NCI-H226 (cell line): ENCODE measurements at regions not wholly inside any gene's neighbourhood (a gene's known extent, or its start where the extent isn't known, plus 50 kb on each side); places are given as distances from the start of the nearest gene placed in this dataset.
A peak's percentile ranks its signal among the peaks of the same experiment; 100 is the strongest.

Experiments used
- DNase-seq: peaks from one replicate; pipeline ENCODE4 v3.0.0-alpha.2; 2015

DNA sequence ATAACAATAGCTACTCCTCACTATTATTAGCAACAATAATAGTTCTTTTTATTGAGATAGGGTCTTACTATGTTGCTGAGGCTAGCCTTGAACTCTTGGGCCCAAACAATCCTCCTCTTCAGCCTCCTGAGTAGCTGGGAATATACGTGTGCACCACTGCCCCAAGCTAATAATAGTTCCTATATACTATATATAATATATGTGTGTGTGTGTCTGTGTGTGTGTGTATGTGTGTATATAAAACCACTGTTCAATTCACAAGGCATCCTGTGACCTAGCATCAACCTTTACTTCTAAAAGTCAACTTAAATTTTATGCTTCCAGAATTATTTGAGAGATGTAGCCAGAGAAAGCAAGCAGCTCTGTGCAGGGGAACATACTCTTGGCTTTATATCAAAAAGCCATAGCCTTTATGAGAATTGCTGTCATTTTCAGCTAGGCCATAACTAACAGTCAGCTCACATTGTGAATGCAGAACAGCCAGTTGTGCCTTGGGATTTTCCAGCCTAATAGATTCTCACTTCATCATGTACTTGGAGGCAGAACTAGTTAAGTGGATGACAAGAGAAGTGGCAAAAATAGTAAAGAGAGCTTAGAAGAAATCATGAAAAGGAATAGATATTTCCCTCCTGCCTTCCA lies 665.5 kb downstream of the NYAP2 start:
- DNase-seq, result no peak

DNA sequence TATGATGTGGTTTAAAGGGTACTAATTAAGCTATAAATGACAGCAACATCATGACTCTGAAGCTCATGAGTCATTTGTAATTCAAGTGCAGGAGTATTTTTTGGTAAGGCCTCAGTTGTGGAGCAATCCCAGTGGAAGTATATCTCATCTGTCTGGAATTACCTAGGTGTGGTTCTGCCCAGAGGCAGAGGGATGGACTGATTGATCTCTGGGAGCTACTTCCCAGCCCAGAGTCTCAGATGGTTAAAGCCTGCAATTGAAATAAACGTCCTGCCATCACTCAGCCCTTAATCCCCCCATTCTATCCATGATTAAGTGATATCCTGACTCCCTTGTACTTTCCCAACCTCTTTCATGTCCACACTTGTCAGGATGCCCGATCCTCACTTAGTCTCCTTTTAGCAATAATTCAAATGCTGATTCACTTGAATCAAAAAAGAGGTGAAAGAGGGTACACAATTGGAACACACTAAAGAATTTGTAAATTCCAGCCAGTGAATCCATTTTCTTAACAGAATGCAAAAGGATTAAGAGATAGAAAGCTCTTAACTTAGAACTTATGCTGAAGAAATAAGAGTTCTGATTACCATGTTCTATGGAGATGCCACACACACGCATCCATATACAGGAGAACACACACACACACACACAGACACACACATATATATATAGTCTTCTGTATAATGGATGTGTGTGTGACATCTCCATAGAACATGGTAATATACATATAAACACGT lies 664.4 kb downstream of the NYAP2 start:
- DNase-seq, result peak; percentile 86

- DNase-seq, result no peak
Measured at GRCh38 chr2:226059961-226060627, 660.6 kb downstream of the NYAP2 start.

DNA sequence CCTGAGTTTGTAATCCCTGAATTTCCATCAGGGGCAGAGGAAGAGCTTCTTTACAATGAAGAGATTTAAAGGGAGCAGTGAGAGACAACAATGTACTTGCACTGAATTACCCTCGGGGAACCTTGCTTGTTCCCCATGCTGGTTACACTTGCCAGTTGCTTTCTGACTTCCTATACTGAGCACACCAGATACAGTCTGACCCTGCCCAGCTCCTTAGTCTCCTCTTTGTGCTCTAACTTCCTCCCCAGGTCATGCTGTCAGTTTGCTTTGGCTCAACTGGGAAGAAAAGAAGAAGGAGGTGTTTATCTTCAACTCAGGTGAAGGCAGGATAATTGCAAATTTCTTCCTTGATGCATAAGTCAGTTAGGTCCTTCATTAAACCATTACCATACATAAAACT lies 658.4 kb downstream of the NYAP2 start:
- no peak for DNase-seq

DNA sequence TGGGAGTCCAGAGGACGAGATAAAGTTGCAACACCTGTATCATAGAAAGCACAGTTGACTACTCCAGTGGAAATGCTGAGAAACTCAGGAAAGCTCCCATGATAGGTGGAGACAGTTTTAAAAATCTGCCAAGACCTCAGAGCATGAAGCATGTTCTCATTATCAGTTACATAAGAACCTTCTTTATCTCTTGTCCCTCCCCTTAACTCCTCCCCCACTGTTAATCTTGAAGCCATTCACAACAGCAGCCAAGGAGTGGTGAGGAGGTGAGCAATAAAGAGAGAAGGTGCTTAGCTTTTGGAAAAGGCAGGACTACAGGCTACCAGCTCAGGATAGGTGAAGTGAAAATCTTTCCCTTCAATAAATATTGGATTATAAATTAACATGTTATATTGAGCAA lies 657.9 kb downstream of the NYAP2 start:
- DNase-seq, result peak; percentile 68

- DNase-seq, result no peak
Measured at GRCh38 chr2:226052772-226053416, 653.4 kb downstream of the NYAP2 start.

GRCh38 chr2:226050822-226051221 lies 651.3 kb downstream of the NYAP2 start:
- no peak for DNase-seq

GRCh38 chr2:226048611-226049010 lies 649.1 kb downstream of the NYAP2 start:
- DNase-seq, result peak; percentile 83

GRCh38 chr2:226045080-226045479 lies 645.6 kb downstream of the NYAP2 start:
- no peak for DNase-seq

- no peak for DNase-seq
Measured at GRCh38 chr2:226040344-226040900, 640.9 kb downstream of the NYAP2 start.

- no peak for DNase-seq
Measured at GRCh38 chr2:226037526-226037925, 638.0 kb downstream of the NYAP2 start.

- no peak for DNase-seq
Measured at GRCh38 chr2:226031647-226032501, 632.4 kb downstream of the NYAP2 start.

DNA sequence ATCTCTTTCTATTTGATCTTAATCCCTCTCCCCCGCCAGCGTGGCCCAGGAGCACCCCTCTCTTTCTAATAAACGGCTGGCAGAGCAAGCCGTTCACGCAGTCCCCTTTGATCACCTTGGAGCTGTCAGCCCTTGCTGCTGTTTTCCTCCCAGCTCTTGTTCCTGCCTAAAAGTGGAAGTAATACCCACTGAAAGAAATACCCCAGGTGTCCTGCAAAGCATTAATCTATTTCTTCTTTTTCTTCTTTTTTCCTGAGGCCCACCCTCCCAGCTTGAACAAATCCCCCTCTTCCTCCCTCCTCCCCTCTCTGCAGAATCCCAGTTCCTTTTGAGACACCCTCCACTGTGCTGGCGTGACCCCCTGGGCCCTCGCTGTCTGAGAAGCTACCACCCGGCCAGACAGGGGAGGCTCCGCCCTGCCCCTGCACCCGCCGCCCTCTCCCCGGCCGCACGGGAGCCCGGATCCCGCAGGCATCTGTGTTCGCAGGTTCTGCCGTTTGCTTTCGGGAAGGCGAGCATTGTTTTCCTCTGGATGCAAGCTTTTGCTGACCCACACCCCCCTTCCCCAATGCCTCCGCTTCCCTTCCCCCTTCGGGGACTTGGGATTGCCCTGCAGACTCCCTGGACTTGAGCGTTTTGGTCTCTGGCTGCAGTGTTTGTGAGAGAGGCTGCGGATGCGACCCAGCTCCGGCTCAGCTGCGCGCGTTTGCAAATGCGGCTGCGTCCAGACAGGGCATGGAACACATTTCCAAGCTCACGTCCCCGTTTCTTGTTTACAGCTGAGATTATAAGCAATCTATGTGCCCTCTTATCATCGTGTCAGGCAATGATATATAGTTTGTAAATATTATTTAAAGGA lies 631.5 kb downstream of the NYAP2 start:
- no peak for DNase-seq

GRCh38 chr2:226030369-226030768 lies 630.9 kb downstream of the NYAP2 start:
- no peak for DNase-seq

- no peak for DNase-seq
Measured at GRCh38 chr2:226023946-226024345, 624.4 kb downstream of the NYAP2 start.

DNA sequence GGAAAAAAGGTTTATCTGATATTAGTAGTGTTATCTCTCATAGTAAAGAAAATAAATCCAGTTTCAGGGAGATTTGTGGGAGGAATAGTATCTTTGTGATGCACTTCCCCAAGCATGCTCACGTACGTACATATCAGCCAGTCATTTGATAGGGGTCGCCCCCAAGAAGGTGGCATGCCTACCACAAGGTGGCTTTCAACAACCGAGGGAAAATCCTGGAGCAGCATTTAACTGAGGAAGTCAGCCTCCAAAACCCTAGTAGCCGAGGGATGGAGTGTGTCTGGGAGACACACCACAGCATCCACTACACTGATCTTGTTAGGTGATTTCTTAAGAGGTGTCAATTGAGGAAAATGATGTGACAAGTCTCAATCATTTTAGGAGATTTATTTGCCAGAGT lies 623.9 kb downstream of the NYAP2 start:
- DNase-seq, result no peak

DNA sequence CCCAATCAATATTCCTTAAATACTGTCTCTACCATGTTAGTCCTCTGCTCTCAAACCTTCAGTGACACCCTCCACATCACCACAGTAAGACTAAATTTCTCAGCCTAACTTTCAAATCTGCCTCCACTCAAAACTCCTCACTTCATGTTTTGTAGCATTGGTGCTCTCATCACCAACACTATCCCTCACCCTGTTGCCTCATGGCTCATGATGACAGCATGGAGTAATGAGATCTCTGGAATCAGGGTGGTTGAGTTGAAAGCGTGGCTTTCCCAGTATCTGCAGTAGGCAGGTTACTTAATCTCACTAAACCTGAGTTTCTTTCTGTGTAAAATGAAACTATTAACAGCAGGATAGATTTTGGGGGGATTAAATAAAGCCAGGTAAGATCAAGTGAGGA lies 621.4 kb downstream of the NYAP2 start:
- no peak for DNase-seq

- DNase-seq, result no peak
Measured at GRCh38 chr2:226020176-226020575, 620.7 kb downstream of the NYAP2 start.

DNA sequence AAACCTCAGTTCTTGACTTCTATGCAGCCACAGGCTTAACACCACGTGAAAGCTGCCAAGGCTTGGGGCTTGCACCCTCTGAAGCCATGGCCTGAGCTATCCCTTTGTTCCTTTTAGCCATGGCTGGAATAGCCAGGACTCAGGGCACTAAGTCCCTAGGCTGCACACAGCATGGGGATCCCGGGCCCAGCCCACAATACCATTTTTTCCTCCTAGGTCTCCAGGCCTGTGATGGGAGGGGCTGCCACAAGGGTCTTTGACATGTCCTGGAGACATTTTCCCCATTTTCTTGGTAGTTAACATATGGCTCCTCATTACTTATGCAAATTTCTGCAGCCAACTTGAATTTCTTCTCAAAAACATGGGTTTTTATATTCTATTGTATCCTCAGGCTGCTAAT lies 619.1 kb downstream of the NYAP2 start:
- no peak for DNase-seq

DNA sequence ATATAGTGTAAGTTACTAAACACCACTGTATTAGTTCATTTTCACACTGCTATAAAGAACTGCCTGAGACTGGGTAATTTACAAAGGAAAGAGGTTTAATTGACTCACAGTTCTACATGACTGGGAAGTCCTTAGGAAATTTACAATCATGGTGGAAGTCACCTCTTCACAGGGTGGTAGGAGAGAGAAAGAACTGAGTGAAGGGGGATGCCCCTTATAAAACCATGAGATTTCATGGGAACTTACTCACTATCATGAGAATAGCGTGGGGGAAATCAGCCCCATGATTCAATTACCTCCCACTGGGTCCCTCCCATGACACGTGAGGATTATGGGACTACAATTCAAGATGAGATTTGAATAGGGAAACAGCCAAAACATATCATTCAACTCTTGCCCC lies 618.0 kb downstream of the NYAP2 start:
- DNase-seq, result no peak

DNA sequence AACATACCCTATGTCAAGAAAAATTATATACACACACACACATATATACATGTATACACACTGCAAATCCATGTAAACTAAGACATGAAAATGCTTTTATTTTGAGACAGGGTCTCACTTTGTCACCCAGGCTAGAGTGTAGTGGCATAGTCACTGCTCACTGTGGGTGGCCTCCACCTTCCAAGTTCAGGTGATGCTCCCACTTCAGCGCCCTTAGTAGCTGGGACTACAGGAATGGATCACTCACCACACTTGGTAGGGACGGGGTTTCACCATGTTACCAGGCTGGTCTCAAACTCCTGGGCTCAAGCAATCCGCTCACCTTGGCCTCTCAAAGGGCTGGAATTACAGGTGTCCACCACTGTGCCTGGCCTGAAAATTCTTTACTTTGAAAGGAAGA lies 617.6 kb downstream of the NYAP2 start:
- no peak for DNase-seq
